ENCODE measurements at regions not wholly inside any gene's neighbourhood (a gene's known extent, or its start where the extent isn't known, plus 50 kb on each side); places are given as distances from the start of the nearest gene placed in this dataset.

DNA sequence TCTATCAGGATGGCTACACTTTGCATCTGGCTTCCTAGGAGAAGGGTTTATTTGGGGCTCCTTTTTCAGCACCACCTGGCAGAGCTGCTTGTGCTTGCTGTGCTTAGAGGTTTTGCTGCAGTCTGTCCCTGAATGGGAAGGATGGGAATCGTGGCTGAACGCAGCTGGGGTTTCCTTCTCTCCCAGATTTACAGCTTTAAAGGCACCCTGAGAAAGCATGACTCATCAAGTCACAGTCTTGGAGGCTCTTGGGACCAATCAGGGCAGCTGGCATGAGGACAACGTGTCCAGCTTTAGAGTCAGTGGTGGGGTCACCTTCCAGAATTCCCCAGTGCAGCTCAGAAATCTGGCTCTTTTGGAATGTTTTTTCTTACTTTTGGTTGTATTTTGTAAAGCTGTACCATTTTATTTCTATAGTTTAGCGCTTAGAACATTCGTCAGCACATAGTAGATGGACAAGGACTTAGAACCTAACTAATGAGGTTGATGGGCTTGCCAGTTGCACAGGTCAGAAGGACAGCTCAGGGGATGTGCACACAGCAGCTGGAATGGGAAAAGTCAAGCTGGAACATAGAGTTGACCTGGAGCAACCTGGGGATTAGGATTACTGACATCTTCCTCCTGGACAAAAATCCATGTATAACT is 222.6 kb downstream of the PRDM2 start:
- DNase-seq (ENCODE audit: low read depth) = no peak

DNA sequence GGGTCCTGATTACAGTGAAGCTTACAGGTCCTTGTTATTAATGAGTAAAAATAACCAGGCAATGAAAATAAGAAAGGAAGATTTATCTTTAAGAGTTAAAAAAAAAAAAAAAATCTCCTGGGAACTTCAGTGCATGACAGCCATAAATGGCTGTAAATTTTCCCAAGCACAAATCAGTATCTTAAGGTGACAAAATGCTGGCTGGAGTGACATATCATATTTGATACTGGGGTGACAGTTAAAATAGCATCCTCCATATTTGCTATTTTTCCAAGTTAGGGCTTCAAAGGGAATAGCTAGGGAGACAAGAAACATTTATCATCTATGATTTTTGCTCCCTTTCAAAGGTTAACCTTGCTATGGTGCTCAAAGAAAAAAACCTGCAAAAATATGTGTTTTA is 226.6 kb downstream of the PRDM2 start:
- no peak for DNase-seq (ENCODE audit: low read depth)

DNA sequence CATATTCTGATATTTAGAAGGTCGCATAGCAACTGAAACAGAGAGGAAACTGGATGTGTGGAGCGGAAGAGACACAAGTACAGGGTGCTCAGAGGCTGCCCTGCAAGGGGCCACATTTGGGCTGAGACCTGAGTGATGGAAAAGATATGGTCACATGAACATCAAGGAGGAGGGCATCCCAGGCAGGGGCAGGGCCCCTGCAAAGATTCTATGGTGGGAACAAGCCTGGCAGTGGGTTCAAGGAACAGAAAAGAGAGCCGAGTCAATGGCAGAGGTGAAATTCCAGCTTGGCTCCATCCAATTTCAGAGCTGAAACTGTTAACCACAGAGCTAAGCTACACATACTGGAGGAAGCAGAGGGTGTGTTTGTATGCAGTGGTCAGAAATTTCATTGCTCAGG is 227.7 kb downstream of the PRDM2 start:
- no peak for DNase-seq (ENCODE audit: low read depth)

DNA sequence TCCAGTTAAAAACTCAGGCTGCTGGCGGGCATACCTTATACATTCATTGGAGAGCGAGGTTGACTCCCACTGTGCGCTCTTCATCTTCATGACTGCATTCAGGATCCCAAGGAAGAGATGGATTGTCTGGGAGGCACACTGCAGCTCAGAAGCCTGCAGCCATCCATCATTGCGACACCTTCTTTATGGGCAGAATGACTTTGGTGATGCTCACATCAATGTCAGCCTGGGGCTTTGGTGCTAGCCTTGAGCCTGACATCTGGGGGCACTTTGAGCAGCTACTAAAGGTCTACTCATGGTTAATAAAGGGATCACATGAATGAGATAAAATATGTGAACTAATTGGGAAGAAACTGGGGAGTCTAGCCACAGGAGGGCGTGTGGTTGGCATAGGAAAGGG is 229.3 kb downstream of the PRDM2 start:
- no peak for DNase-seq (ENCODE audit: low read depth)

DNA sequence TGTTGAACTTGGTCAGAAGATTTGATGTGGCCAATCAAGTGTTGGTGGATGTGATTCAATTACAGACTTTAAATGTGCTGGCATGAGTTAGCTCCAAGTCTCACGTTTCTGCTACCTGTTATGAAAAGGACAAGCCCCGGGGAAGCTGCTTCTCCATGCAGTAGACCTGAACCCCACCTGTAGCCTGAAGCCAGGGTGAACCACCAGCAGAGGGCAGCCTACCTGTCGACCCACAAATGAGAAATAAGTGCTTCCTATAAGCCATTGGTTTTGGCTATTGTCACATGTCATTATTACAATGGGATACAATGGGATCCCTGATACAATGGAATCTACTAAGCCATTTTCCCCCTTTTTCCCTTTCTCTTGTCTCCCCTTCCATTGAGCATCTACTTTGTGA is 230.2 kb downstream of the PRDM2 start:
- DNase-seq (ENCODE audit: low read depth) = no peak

DNA sequence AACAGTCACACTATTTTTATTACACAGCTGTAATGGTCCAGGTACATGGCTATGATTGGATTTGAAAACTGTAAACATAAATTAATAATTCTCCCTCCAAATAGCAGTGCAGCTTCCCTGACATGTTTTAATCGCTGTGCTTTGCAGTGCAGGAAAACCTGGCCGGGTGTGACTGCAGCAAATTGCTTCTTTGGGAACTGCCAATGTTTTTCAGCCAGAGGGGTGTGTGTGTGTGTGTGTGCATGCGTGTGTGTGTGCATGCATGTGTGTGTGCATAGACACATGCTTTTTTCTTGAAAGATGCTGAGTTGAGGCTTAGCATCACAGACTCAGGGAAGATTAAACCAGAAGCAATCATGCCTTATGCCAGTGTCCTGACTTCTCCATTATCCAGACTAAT is 231.2 kb downstream of the PRDM2 start:
- no peak for DNase-seq (ENCODE audit: low read depth)

DNA sequence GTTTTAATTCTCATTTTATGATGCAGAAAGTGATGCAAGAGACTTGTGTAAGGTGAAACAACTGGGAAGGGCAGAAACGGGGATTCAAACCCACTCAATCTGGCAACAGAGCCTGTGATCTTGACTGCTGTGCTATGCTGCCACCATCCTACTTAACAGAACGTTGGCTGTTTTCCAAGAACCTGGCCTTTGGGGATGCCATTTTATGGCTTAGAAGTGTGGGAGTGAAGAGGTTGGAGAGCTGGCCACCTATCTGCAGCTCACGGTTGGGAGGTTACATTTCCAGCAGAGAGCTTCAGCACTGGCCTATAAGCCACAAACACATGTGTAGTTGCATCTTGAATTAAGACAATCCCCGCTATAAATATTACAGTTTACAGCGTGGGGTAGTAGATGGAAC is 235.3 kb downstream of the PRDM2 start:
- DNase-seq (ENCODE audit: low read depth) = no peak

DNA sequence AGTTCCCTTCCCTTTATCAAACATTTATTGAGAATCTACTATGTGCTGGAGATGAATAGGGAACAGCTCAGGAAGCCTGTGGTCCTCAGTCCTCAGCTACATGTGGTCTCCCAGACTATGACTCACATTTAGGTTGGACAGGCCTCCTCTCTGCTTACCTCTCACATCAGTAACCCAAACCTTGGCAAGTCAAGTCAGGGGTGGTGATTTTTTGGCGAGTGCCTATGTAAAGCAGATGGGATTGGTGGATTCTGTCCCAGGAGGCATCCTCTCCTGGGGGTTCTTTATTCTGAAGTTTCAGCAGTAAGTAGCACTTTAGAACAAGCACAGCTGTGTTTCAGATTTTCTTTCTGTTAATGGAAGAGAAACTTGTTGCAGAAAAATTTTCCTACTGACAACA is 241.3 kb downstream of the PRDM2 start:
- no peak for DNase-seq (ENCODE audit: low read depth)

DNA sequence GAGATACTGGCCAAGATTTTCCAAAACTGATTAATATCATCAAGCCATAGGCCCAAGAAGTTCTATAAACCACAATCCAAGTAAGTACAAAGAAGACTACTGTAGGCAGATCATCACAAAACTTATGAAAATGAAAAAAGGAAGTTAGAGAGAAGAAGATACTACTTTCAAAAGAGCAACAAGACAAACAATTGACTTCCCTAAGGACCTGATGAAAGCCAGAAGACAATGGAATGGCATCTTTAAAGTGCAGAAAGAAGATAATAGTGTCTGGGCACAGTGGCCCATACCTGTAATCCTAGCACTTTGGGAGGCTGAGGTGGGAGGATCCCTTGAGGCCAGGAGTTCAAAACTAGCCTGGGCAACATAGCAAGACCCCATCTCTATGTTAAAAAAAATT is 243.1 kb downstream of the PRDM2 start:
- no peak for DNase-seq (ENCODE audit: low read depth)

DNA sequence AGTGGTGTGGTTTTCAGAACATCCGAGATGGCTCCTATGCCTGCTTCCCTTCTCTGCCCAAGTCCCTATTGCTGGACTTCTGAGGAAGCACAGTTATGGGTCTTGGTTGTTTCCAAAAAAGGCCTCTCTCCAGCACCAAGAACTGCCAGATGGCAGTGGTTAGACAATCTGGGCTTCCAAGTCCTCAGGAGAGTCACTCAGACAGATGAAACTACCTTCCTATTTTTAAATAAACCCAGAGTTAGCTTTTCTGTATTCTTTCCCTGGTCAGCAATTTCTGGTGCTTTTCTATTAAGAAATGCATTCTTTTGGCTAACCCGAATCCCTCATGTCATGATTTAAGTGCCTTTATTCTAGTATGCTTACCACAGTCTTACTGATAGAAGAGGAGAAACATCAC is 245.9 kb downstream of the PRDM2 start:
- no peak for DNase-seq (ENCODE audit: low read depth)

DNA sequence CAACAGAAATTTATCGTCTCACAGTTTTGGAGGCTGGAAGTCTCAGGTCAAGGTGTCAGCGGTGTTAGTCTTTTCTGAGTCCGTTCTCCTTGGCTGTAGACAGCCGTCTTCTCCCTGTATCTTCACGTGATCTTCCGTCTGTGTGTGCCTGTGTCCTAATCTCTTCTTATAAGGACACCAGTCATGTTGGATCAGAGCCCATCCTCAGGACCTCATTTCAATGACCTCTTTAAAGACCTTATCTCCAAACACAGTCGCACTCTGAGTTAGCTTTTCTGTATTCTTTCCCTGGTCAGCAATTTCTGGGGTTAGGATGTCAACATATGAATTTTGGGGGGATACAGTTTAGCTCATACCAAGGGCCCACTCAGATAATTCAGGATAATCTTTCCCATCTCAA is 247.7 kb downstream of the PRDM2 start:
- no peak for DNase-seq (ENCODE audit: low read depth)

DNA sequence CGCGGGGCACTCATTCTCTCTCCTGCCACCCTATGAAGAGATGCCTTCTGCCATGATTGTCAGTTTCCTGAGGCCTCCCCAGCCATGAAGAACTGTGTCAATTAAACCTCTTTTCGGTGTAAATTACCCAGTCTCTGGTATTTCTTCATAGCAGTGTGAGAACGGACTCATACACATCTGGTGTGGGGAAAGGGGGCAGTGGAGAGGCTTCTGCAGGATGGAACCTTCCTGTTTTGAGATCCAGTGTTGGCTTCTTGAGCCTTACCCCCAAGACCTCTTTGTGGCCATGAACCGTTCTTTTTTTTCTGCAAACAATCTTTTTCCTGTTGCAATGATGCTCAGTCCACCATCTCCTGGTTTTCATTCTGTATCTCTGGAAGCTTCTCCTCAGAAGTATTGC is 248.4 kb downstream of the PRDM2 start:
- DNase-seq (ENCODE audit: low read depth) = no peak

DNA sequence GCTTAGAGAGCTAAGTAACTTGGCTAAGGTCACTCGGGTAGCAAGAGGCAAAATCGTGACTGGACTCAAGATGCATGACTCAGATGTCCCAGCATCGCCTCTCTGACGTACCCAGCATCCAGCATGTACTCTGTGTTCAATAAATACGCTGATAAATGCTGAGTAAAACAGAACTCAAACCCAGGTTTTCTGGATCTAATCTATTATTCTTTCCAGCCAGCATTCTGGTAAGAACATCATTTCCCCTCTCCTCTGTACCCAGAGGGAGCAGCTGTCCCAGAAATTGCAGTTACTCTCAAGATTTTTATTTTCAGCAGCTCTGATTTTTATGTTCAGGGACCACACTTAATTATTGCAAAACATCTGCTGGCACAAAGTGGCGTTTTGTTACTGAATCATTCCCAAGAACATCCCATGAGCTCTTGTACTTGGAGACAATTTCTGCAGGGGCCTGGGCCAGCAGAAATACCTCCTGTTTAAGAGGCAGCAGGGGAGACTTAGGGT is 249.0 kb downstream of the PRDM2 start:
- DNase-seq (ENCODE audit: low read depth) = peak; percentile 68

DNA sequence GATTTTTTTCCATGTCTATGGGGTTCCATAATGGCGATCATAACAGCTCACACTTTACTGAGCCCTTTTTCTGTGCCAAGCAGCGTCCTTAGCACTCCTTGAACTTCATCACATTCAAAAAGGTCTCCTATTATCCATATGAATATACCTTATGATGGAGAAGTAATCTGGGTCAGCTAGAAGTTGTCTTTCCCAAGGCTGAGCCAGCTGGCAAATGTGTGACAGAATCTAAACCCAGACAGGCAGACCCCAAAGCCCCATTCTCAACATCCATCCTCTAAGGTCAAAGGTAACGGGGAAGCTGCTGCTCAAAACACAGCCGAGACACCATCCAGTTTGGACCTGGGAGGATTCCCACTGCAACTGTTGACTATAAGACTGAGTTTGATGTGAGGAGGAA is 249.6 kb downstream of the PRDM2 start:
- no peak for DNase-seq (ENCODE audit: low read depth)

DNA sequence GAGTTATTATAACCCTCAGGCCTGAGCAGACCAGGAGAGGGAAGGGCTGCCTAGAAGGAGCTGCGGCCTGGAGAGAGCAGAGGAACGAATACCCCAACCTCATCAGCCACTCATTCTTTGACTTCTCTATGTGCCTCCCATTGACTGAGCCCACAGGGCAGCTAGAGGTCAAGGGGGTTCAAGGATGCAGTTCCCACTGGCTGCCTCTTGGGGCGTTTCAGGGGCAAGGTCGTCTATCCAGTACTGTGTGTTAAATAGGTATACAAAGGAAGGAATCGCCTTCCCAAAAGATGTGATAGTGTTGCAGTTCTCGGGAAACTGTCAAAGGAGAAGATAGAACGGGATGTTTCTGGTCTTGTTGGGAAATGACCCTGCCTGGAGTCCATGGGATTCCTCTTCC is 250.6 kb downstream of the PRDM2 start:
- DNase-seq (ENCODE audit: low read depth) = no peak

DNA sequence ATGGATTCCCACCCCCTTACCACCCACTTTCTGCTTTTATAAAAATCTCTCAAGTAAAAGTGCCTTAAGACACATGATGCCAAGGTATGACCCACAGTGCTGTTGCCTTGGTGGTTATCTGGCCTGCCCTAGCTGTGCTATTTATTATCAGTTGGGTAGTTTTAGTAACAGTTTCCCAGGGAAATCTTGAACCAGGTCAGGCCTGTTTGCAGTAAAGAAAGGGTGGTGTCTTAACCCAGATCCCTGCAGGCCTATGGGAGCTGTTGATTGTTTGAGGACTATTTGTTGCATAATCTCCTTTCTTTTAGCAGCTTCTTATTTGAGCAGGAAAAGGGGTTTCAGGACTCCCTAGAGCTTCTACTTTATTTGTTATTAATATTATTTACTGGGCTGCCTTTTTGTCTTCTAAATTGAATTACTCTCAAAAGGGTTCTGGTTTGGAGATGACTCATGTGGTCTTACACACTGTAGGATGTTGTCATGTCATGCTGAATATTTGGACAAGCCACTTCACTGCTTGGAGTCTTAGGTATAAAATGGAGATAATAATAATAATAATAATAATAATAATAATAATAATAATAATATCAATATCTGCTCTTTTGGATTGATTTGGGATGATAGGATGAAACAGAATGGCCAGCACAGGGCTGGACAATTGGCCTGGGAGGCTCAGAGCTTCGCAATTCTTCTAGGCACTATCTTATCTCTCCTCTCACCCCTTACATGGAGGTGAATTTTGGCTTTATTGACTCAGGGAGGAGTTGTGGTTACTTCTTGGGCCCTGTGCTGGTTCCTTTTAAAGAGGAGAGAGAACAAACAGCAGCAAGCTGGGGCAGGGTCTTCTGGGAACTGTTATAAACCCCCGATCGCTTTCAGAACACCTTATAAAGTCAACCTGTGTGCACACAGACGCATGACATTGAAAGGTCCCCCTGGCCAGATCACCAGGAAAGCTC is 252.1 kb downstream of the PRDM2 start:
- DNase-seq (ENCODE audit: low read depth) = no peak

DNA sequence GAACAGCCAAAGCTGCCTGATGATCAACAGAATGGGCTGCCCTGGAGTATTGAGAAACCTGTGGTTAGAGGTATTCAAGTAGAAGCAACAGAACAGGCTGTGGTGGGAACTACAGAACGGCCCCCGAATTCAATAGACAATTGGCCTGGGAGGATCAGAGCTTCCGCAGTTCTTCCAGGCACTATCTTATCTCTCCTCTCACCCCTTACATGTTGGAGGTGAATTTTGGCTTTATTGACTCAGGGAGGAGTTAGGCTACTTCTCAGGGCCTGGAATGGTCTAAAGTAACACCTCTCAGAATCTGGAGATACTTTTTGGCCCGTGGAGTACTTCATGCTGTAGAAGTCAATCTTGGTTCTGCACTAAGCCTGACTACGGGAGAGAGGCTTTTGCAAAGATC is 253.0 kb downstream of the PRDM2 start:
- no peak for DNase-seq (ENCODE audit: low read depth)

DNA sequence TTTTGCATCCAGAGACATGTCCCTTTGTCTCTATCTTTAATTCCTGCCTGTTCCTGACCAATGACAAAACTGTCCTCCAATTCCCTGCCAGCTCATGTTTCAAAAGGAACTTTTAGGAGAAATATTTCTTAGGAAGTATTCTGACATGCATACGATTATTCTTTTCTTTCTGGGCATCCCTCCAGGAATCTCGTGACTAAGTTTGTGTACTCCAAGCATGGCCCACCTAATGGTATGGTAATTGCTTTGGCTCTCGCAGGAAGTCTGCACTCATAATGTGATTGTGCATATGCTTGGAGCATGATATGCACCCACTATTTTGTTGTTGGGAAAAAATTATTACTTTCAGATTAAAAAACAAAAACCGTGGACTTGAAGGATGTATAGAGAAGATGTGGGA is 256.4 kb downstream of the PRDM2 start:
- no peak for DNase-seq (ENCODE audit: low read depth)

DNA sequence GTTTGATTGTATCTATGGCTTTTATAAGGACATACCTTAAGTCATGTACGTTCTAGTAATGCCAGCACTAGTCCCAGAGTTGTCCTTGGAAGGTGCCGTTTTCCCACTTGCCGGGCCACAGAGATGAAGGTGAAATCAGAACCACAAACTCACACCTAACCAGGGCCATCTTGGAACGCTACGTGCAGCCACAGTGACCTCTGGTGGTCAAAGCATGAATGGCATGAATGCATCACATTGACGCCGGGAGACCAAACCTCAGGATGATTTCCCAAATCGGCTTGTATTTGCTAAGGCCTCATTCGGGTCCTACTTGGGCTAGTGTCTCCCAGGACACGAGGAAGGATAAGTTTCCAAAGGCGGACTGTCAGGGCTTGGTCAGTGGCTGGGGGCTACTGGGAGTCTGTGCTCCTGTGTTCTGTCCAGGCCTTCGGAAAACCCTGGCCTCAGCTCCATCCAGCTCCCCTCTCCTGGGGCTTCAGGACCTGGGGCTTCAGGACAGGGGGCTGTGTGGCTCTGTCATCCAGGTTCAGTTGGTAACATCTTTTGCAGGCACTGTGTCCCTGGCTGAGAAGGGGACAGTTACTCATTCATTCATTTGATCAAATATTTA is 260.5 kb downstream of the PRDM2 start:
- peak; percentile 32 for DNase-seq (ENCODE audit: low read depth)

DNA sequence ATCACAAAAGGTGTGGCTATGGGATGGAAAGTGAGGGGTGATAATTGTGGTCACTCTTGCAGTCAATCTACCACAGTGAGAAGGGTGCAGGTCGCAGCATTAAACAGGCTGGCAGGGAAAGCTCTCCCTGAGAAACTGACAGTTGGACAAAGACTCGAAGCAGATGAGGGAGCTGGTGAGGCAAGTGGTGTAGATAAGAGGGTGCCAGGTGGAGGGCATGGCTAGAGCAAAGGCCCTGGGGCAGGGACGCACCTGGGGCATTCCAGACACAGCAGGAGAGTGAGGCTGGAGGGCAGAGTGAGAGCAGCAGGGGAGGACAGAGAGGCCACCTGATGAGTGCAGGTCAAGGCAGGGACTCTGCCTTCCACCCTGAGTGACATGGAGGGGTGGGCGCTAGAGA is 264.8 kb downstream of the PRDM2 start:
- no peak for DNase-seq (ENCODE audit: low read depth)

DNA sequence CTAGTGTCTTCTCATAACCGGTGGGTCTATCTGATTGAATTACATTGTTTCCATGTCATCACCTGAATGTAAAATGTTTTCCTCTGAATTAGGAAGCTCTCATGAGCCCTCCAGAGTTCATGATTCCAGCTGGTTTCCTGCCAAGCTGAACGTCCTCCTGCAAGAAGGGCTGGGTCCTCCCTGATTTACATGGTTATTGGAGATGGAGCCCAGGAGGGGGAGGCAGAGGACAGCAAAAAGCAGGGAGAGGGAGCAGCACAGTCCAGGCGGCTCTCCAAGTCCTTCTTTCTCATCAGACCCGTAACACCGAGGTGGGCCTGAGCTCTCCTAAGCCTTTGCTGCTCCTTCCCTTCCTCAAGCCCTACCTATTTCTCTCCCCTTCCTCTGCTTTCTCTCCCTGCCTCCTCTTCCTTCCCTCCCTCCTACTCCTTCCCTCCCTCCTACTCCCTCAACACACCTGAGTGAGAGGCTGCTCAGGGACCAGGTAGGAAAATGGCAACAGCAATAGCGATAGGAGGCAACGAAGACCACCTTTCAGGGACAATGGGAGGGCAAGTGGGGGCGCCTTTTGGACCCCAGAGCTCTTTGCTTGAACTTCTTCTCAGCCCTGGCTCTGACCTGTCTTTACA is 265.9 kb downstream of the PRDM2 start:
- DNase-seq (ENCODE audit: low read depth) = peak; percentile 67

DNA sequence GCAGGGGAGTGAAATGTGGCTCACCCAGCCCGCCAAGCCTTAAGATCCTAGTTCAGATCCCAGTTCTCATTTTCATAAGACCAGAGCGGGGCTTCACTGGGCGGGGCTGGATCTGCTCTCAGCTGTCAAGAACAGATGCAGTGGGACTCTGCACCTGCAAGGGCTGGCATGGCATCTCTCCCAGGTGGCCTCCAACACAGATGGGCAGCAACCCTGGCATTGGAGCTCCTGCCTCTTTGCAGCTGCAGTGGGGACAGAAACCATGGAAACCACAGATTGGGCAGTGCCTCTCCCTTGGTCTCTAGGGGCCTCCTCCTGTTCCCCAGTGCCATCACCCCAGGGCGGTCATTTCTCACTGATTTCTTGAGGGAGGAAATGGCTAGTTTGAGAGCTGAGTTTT is 267.7 kb downstream of the PRDM2 start:
- DNase-seq (ENCODE audit: low read depth) = no peak
